ENCODE measurements at regions not wholly inside any gene's neighbourhood (a gene's known extent, or its start where the extent isn't known, plus 50 kb on each side); places are given as distances from the start of the nearest gene placed in this dataset.

DNA sequence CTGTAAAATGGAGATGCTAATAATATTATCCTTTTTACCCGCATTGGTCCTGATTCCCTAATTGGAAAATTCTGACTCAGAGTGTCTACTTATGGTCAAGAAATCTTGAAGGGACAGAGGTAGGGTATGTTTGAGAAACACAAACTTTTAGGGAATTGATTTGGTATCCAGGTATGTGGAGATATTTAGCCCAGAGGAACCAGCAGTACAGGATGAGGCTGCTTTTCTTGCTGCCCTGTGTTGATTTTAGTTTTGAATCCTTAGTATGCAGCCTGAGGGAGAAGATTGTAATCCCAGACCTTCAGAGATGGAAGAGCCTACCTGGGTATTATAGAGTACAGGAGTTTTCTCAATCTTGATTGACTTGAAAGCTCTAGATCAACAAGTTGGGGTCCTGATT, 569.1 kb downstream of the PDCD6IP start (continued):
- TF ChIP-seq MXD4 (CRISPR knock-in tag; IDR thresholded peaks at IDR 0.05; ENCODE audit: borderline replicate concordance): no peak
- TF ChIP-seq, protein P1, sequence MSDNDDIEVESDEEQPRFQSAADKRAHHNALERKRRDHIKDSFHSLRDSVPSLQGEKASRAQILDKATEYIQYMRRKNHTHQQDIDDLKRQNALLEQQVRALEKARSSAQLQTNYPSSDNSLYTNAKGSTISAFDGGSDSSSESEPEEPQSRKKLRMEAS (CRISPR knock-in tag; IDR thresholded peaks at IDR 0.05): no peak
- TF ChIP-seq, protein P2, sequence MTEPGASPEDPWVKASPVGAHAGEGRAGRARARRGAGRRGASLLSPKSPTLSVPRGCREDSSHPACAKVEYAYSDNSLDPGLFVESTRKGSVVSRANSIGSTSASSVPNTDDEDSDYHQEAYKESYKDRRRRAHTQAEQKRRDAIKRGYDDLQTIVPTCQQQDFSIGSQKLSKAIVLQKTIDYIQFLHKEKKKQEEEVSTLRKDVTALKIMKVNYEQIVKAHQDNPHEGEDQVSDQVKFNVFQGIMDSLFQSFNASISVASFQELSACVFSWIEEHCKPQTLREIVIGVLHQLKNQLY (CRISPR knock-in tag; IDR thresholded peaks at IDR 0.05): no peak
- TF ChIP-seq, protein P3, sequence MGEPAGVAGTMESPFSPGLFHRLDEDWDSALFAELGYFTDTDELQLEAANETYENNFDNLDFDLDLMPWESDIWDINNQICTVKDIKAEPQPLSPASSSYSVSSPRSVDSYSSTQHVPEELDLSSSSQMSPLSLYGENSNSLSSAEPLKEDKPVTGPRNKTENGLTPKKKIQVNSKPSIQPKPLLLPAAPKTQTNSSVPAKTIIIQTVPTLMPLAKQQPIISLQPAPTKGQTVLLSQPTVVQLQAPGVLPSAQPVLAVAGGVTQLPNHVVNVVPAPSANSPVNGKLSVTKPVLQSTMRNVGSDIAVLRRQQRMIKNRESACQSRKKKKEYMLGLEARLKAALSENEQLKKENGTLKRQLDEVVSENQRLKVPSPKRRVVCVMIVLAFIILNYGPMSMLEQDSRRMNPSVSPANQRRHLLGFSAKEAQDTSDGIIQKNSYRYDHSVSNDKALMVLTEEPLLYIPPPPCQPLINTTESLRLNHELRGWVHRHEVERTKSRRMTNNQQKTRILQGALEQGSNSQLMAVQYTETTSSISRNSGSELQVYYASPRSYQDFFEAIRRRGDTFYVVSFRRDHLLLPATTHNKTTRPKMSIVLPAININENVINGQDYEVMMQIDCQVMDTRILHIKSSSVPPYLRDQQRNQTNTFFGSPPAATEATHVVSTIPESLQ (CRISPR knock-in tag; IDR thresholded peaks at IDR 0.05): no peak
- TF ChIP-seq, protein P4, sequence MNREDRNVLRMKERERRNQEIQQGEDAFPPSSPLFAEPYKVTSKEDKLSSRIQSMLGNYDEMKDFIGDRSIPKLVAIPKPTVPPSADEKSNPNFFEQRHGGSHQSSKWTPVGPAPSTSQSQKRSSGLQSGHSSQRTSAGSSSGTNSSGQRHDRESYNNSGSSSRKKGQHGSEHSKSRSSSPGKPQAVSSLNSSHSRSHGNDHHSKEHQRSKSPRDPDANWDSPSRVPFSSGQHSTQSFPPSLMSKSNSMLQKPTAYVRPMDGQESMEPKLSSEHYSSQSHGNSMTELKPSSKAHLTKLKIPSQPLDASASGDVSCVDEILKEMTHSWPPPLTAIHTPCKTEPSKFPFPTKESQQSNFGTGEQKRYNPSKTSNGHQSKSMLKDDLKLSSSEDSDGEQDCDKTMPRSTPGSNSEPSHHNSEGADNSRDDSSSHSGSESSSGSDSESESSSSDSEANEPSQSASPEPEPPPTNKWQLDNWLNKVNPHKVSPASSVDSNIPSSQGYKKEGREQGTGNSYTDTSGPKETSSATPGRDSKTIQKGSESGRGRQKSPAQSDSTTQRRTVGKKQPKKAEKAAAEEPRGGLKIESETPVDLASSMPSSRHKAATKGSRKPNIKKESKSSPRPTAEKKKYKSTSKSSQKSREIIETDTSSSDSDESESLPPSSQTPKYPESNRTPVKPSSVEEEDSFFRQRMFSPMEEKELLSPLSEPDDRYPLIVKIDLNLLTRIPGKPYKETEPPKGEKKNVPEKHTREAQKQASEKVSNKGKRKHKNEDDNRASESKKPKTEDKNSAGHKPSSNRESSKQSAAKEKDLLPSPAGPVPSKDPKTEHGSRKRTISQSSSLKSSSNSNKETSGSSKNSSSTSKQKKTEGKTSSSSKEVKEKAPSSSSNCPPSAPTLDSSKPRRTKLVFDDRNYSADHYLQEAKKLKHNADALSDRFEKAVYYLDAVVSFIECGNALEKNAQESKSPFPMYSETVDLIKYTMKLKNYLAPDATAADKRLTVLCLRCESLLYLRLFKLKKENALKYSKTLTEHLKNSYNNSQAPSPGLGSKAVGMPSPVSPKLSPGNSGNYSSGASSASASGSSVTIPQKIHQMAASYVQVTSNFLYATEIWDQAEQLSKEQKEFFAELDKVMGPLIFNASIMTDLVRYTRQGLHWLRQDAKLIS (CRISPR knock-in tag; IDR thresholded peaks at IDR 0.05; ENCODE audit: borderline replicate concordance): no peak
- no peak for TF ChIP-seq HMGA2 (CRISPR knock-in tag; IDR thresholded peaks at IDR 0.05)

DNA sequence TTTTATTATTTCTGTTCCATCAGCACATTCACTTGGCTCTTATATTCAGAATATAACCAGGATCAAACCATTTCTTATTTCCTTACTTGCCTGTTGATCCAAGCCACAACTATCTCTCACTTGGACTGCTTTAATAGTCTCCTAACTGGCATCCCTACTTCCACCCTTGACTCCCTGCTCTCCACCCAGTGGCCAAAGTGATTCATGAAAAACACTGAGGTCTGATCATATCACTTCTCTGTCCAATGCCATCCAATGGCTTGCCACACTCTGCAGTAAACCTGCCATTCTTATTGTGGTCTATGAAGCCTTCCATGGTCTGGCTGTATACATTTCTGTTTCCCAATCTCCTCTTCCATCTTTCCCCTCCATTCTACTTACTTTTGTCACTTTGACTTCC, 576.1 kb downstream of the PDCD6IP start:
- Mint-ChIP-seq H3K4me1 (no peaks in the 10 kb centered on the region), H3K27me3 (ENCODE audit: low read depth) (no peaks in the 10 kb centered on the region), H3K4me3 (no peak overlapping the region), H3K36me3 (no peaks in the 10 kb centered on the region), H3K27ac (no peak overlapping the region), H3K9me3 (peaks cover 3% of the 10 kb centered on the region; the same call in 1 of the 2 replicates)
- no peak for TF ChIP-seq FOXK1 (CRISPR knock-in tag; IDR thresholded peaks at IDR 0.05)
- no peak for TF ChIP-seq ZNF671 (CRISPR knock-in tag; IDR thresholded peaks at IDR 0.05)
- no peak for TF ChIP-seq CREM (CRISPR knock-in tag; IDR thresholded peaks at IDR 0.05)
- no peak for TF ChIP-seq GABPB1 (CRISPR knock-in tag; IDR thresholded peaks at IDR 0.05)
- no peak for TF ChIP-seq SP1 (CRISPR knock-in tag; conservative IDR thresholded peaks at IDR 0.05)
- TF ChIP-seq FOXJ3 (CRISPR knock-in tag; IDR thresholded peaks at IDR 0.05; ENCODE audit: borderline replicate concordance): no peak
- DNase-seq (ENCODE audit: low spot score): no peak
- POLR2A ChIA-PET: no interaction called here
- peak; percentile 51; the same call in 1 of the 2 replicates for ATAC-seq
- CTCF ChIA-PET: interaction anchor here (0.6 kb wide), 1 partner anchor 11 kb away, joined by 3 read pairs; no protein-coding TSS in a partner anchor

DNA sequence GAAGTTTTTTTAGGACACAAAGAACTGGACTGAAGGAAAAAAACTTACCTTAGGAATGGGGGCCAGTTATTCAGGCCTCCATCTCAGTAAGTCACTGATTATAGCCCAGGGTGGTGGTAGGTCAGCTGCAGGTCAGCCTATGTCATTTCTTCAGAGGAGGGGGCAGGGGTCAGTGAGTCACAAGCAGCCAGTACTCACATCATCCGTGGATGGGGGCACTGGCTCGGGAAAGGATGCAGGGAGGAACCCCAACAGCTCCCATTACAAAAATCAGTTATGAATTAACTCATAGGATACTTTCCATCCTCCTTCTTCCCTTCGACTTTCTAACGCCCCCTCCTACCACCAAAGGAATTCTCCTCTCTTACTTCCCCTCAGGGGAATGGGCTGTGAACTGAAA, 578.3 kb downstream of the PDCD6IP start:
- H3K27me3 Mint-ChIP-seq (ENCODE audit: low read depth): no peaks in the 10 kb centered on the region
- ATAC-seq (no peak), DNase-seq (ENCODE audit: low spot score) (no peak)
- ChIA-PET CTCF (no interaction called here), POLR2A (no interaction called here)
- no peaks in the 10 kb centered on the region for H3K9me3 Mint-ChIP-seq
- H3K36me3 Mint-ChIP-seq: no peaks in the 10 kb centered on the region
- no peak overlapping the region for H3K4me3 Mint-ChIP-seq
- no peak overlapping the region for H3K27ac Mint-ChIP-seq
- H3K4me1 Mint-ChIP-seq: no peaks in the 10 kb centered on the region
- TF ChIP-seq, protein P5, sequence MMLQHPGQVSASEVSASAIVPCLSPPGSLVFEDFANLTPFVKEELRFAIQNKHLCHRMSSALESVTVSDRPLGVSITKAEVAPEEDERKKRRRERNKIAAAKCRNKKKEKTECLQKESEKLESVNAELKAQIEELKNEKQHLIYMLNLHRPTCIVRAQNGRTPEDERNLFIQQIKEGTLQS (CRISPR knock-in tag; conservative IDR thresholded peaks at IDR 0.05): no peak
- no peak for TF ChIP-seq EMX1 (CRISPR knock-in tag; IDR thresholded peaks at IDR 0.05)
- TF ChIP-seq, protein P6, sequence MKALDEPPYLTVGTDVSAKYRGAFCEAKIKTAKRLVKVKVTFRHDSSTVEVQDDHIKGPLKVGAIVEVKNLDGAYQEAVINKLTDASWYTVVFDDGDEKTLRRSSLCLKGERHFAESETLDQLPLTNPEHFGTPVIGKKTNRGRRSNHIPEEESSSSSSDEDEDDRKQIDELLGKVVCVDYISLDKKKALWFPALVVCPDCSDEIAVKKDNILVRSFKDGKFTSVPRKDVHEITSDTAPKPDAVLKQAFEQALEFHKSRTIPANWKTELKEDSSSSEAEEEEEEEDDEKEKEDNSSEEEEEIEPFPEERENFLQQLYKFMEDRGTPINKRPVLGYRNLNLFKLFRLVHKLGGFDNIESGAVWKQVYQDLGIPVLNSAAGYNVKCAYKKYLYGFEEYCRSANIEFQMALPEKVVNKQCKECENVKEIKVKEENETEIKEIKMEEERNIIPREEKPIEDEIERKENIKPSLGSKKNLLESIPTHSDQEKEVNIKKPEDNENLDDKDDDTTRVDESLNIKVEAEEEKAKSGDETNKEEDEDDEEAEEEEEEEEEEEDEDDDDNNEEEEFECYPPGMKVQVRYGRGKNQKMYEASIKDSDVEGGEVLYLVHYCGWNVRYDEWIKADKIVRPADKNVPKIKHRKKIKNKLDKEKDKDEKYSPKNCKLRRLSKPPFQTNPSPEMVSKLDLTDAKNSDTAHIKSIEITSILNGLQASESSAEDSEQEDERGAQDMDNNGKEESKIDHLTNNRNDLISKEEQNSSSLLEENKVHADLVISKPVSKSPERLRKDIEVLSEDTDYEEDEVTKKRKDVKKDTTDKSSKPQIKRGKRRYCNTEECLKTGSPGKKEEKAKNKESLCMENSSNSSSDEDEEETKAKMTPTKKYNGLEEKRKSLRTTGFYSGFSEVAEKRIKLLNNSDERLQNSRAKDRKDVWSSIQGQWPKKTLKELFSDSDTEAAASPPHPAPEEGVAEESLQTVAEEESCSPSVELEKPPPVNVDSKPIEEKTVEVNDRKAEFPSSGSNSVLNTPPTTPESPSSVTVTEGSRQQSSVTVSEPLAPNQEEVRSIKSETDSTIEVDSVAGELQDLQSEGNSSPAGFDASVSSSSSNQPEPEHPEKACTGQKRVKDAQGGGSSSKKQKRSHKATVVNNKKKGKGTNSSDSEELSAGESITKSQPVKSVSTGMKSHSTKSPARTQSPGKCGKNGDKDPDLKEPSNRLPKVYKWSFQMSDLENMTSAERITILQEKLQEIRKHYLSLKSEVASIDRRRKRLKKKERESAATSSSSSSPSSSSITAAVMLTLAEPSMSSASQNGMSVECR (CRISPR knock-in tag; IDR thresholded peaks at IDR 0.05; ENCODE audit: borderline replicate concordance): no peak
- no peak for TF ChIP-seq ZNF416 (CRISPR knock-in tag; IDR thresholded peaks at IDR 0.05)
- TF ChIP-seq, protein P7, sequence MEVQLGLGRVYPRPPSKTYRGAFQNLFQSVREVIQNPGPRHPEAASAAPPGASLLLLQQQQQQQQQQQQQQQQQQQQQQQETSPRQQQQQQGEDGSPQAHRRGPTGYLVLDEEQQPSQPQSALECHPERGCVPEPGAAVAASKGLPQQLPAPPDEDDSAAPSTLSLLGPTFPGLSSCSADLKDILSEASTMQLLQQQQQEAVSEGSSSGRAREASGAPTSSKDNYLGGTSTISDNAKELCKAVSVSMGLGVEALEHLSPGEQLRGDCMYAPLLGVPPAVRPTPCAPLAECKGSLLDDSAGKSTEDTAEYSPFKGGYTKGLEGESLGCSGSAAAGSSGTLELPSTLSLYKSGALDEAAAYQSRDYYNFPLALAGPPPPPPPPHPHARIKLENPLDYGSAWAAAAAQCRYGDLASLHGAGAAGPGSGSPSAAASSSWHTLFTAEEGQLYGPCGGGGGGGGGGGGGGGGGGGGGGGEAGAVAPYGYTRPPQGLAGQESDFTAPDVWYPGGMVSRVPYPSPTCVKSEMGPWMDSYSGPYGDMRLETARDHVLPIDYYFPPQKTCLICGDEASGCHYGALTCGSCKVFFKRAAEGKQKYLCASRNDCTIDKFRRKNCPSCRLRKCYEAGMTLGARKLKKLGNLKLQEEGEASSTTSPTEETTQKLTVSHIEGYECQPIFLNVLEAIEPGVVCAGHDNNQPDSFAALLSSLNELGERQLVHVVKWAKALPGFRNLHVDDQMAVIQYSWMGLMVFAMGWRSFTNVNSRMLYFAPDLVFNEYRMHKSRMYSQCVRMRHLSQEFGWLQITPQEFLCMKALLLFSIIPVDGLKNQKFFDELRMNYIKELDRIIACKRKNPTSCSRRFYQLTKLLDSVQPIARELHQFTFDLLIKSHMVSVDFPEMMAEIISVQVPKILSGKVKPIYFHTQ (CRISPR knock-in tag; IDR thresholded peaks at IDR 0.05): no peak
- TF ChIP-seq, protein P8, sequence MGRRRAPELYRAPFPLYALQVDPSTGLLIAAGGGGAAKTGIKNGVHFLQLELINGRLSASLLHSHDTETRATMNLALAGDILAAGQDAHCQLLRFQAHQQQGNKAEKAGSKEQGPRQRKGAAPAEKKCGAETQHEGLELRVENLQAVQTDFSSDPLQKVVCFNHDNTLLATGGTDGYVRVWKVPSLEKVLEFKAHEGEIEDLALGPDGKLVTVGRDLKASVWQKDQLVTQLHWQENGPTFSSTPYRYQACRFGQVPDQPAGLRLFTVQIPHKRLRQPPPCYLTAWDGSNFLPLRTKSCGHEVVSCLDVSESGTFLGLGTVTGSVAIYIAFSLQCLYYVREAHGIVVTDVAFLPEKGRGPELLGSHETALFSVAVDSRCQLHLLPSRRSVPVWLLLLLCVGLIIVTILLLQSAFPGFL (CRISPR knock-in tag; IDR thresholded peaks at IDR 0.05; ENCODE audit: borderline replicate concordance): no peak

Measured in WTC11 (cell line).